ENCODE measurements at regions not wholly inside any gene's neighbourhood (a gene's known extent, or its start where the extent isn't known, plus 50 kb on each side); places are given as distances from the start of the nearest gene placed in this dataset.

- TF ChIP-seq, protein P1, sequence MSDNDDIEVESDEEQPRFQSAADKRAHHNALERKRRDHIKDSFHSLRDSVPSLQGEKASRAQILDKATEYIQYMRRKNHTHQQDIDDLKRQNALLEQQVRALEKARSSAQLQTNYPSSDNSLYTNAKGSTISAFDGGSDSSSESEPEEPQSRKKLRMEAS (IDR thresholded peaks at IDR 0.05; ENCODE audit: low read depth, low read length), result no peak
- TF ChIP-seq CTCF (IDR thresholded peaks at IDR 0.05; ENCODE audit: low read depth, low read length), result no peak
- TF ChIP-seq POLR2A (IDR thresholded peaks at IDR 0.05; ENCODE audit: extremely low read depth, insufficient read length), result no peak
These were observed 276.5 kb upstream of the FMR1 start for GRCh38 chrX:147635186-147635585.

Data from NB4 (cell line).